ENCODE measurements at regions not wholly inside any gene's neighbourhood (a gene's known extent, or its start where the extent isn't known, plus 50 kb on each side); places are given as distances from the start of the nearest gene placed in this dataset.
A peak's percentile ranks its signal among the peaks of the same experiment; 100 is the strongest.

GRCh38 chr14:61196034-61196433, 85.1 kb downstream of the TMEM30B start:
- H3K36me3 ChIP-seq, result no peaks in the 10 kb centered on the region

DNA sequence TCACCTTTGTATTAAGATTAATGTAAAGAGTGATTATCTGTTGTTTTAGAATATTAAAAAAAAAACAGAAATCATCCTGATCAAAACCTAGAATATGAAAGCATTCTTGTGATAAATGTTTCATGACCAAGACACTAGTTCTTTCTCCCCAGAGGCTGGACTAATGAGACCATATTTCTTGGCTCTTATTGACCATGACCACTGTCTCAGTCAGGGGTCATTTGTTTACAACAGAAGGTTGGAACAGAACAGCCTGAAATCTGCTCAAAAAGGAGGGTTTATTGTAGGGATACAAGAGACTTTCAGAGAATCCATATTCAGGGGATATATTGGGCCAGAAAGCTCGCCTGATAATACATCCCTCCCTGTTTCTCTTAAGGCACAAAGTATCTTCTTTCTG, 87.7 kb downstream of the TMEM30B start:
- TF ChIP-seq, protein P1, sequence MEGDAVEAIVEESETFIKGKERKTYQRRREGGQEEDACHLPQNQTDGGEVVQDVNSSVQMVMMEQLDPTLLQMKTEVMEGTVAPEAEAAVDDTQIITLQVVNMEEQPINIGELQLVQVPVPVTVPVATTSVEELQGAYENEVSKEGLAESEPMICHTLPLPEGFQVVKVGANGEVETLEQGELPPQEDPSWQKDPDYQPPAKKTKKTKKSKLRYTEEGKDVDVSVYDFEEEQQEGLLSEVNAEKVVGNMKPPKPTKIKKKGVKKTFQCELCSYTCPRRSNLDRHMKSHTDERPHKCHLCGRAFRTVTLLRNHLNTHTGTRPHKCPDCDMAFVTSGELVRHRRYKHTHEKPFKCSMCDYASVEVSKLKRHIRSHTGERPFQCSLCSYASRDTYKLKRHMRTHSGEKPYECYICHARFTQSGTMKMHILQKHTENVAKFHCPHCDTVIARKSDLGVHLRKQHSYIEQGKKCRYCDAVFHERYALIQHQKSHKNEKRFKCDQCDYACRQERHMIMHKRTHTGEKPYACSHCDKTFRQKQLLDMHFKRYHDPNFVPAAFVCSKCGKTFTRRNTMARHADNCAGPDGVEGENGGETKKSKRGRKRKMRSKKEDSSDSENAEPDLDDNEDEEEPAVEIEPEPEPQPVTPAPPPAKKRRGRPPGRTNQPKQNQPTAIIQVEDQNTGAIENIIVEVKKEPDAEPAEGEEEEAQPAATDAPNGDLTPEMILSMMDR (IDR thresholded peaks at IDR 0.05), result no peak
- peaks cover 0 to 20% of the 10 kb centered on the region in 2 donors for H3K4me1 ChIP-seq (ENCODE audit: control insufficient read depth in 1 of 2, low read depth in 2 of 2)
- no peak overlapping the region for H3K4me3 ChIP-seq
- H3K27ac ChIP-seq, result no peak overlapping the region
- DNase-seq (ENCODE audit: low spot score) (no peak), ATAC-seq (ENCODE audit: insufficient number of reproducible peaks, low FRiP score, low read depth) (no peak)
- no peaks in the 10 kb centered on the region for H3K36me3 ChIP-seq
- H3K27me3 ChIP-seq (replicated peaks; ENCODE audit: insufficient read depth), result no peaks in the 10 kb centered on the region
- H3K9me3 ChIP-seq, result no peaks in the 10 kb centered on the region

More at GRCh38 chr14:61196034-61196433, 85.1 kb downstream of the TMEM30B start:
- H3K9me3 ChIP-seq, result no peaks in the 10 kb centered on the region
- DNase-seq (ENCODE audit: low spot score) (no peak), ATAC-seq (ENCODE audit: insufficient number of reproducible peaks, low FRiP score, low read depth) (no peak)
- TF ChIP-seq, protein P1 (IDR thresholded peaks at IDR 0.05), result no peak
- no peak overlapping the region for H3K27ac ChIP-seq
- no peak overlapping the region for H3K4me3 ChIP-seq
- H3K4me1 ChIP-seq (ENCODE audit: control insufficient read depth in 1 of 2, low read depth in 2 of 2), result no peaks in the 10 kb centered on the region
- H3K27me3 ChIP-seq (replicated peaks; ENCODE audit: insufficient read depth), result no peaks in the 10 kb centered on the region

DNA sequence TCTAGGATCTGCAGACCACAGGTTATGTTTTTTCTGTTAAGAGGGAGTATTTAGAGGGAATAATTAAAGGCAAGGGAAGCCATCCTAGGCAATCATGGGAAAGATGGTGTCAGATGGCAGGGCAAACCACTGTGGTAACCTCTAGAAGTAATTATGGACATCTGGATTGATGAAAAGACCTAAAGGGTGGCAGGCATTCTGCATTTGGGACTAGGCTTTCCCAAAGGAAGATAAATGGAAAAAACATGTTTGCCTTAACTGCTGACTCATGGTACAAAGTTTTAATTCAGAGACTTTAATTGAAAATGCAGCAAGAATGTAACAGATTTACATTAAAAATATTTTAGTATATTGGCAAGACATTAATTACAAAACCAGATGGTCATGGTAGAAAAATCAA, 88.1 kb downstream of the TMEM30B start:
- TF ChIP-seq, protein P1 (IDR thresholded peaks at IDR 0.05), result no peak
- no peaks in the 10 kb centered on the region for H3K9me3 ChIP-seq
- ATAC-seq (ENCODE audit: insufficient number of reproducible peaks, low FRiP score, low read depth), result no peak
- peaks cover 1 to 22% of the 10 kb centered on the region in 2 donors for H3K4me1 ChIP-seq (ENCODE audit: control insufficient read depth in 1 of 2, low read depth in 2 of 2)
- H3K27me3 ChIP-seq (replicated peaks; ENCODE audit: insufficient read depth), result no peaks in the 10 kb centered on the region
- H3K4me3 ChIP-seq, result no peak overlapping the region
- no peaks in the 10 kb centered on the region for H3K36me3 ChIP-seq
- DNase-seq (ENCODE audit: low spot score), result no peak
- no peak overlapping the region for H3K27ac ChIP-seq

DNA sequence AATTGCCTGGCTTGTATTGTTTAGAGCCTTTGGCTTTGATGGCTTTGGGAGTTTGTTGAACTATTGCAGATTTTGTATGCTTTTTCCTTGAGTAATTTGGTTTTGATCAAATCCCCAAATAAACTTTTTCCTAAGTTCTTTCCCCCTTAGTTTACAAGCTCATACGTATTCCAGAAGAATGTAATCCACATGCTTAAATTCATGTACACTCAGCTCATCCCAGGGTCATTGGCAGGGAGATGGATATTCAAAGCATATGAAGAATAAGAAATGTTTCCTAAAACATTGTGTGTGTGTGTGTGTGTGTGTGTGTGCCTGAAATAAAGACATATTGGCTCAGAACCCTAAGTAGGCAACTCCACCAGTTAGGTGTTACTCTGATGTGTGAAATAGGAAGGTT, 89.4 kb downstream of the TMEM30B start:
- no peak overlapping the region for H3K4me3 ChIP-seq
- no peaks in the 10 kb centered on the region for H3K9me3 ChIP-seq
- H3K27ac ChIP-seq, result no peak overlapping the region
- H3K4me1 ChIP-seq (ENCODE audit: control insufficient read depth in 1 of 2, low read depth in 2 of 2), result peaks cover 14 to 34% of the 10 kb centered on the region in 2 donors
- no peaks in the 10 kb centered on the region for H3K36me3 ChIP-seq
- H3K27me3 ChIP-seq (replicated peaks; ENCODE audit: insufficient read depth), result no peaks in the 10 kb centered on the region
- TF ChIP-seq, protein P1 (IDR thresholded peaks at IDR 0.05), result no peak
- ATAC-seq (ENCODE audit: insufficient number of reproducible peaks, low FRiP score, low read depth), result no peak
- DNase-seq (ENCODE audit: low spot score), result no peak

- Histone ChIP-seq H3K9me3 (no peaks in the 10 kb centered on the region), H3K36me3 (no peaks in the 10 kb centered on the region), H3K27me3 (replicated peaks; ENCODE audit: insufficient read depth) (no peaks in the 10 kb centered on the region), H3K27ac (peak overlapping the region; percentile 39 to 51), H3K4me3 (no peak overlapping the region), H3K4me1 (ENCODE audit: control insufficient read depth in 1 of 2, low read depth in 2 of 2) (peaks cover 16 to 37% of the 10 kb centered on the region in 2 donors)
- ATAC-seq (ENCODE audit: insufficient number of reproducible peaks, low FRiP score, low read depth), result no peak
- DNase-seq (ENCODE audit: low spot score), result no peak
- TF ChIP-seq, protein P1 (IDR thresholded peaks at IDR 0.05), result no peak
Observed at GRCh38 chr14:61190341-61190740, 90.8 kb downstream of the TMEM30B start.

Data from thoracic aorta (tissue), 2 donors.